Breast epithelium (tissue), 3 donors: ENCODE measurements at regions not wholly inside any gene's neighbourhood (a gene's known extent, or its start where the extent isn't known, plus 50 kb on each side); places are given as distances from the start of the nearest gene placed in this dataset.

Experiments used
- POLR2A ChIP-seq: fragments of 450-650 bp; IDR thresholded peaks from one replicate; pipeline ENCODE4 v1.6.1; 2016; ENCODE audit warnings: antibody characterized with exemption, mild to moderate bottlenecking, moderate library complexity
- POLR2AphosphoS5 ChIP-seq, 3 donors: sonication (generic); formaldehyde crosslinking; IDR thresholded peaks; one replicate each; pipeline ENCODE4 v1.6.1; 2017; ENCODE audit warnings: antibody characterized with exemption in 3 of 3
- TF ChIP-seq, protein P1 (sequence below), 3 donors: fragments of 450-650 bp; IDR thresholded peaks; one replicate each; pipeline ENCODE4 v1.5.1; 2016 to 2017; ENCODE audit warnings: antibody characterized with exemption in 3 of 3, mild to moderate bottlenecking in 3 of 3, moderate library complexity in 3 of 3

DNA sequence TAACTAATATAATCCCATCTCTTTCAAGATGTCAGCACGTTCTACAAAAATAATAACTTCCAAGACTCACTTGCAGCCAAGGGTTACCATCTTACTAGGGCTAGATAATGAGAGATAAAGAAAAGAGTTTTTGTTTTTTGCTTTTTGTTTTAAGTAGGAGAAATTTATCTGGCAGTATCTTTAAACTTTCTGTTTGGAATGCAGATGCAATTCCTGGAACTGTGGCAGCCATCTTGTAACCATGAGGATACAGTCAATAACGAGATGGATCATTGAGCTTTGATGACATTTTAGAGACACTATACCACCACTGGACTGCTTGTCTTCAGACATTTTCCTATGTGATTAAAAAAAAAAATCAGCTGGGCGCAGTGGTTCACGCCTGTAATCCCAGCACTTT is 171.2 kb upstream of the ARID2 start:
- TF ChIP-seq, protein P1, sequence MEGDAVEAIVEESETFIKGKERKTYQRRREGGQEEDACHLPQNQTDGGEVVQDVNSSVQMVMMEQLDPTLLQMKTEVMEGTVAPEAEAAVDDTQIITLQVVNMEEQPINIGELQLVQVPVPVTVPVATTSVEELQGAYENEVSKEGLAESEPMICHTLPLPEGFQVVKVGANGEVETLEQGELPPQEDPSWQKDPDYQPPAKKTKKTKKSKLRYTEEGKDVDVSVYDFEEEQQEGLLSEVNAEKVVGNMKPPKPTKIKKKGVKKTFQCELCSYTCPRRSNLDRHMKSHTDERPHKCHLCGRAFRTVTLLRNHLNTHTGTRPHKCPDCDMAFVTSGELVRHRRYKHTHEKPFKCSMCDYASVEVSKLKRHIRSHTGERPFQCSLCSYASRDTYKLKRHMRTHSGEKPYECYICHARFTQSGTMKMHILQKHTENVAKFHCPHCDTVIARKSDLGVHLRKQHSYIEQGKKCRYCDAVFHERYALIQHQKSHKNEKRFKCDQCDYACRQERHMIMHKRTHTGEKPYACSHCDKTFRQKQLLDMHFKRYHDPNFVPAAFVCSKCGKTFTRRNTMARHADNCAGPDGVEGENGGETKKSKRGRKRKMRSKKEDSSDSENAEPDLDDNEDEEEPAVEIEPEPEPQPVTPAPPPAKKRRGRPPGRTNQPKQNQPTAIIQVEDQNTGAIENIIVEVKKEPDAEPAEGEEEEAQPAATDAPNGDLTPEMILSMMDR (IDR thresholded peaks at IDR 0.05), result no peak
- no peak for TF ChIP-seq POLR2A
- no peak for TF ChIP-seq POLR2AphosphoS5 (IDR thresholded peaks at IDR 0.05)
